ENCODE measurements at regions not wholly inside any gene's neighbourhood (a gene's known extent, or its start where the extent isn't known, plus 50 kb on each side); places are given as distances from the start of the nearest gene placed in this dataset.
"Not testable (repeated sequence)": the region's sequence is repeated elsewhere in the genome, so short reads cannot be mapped to it uniquely, and the experiment has no call there.

GRCh38 chr20:28602403-28603217, 2654.9 kb upstream of the DEFB115 start:
- peak in 1 of 2 donors; percentile 55 for TF ChIP-seq POLR2AphosphoS5 (IDR thresholded peaks at IDR 0.05; ENCODE audit: insufficient read depth in 1 of 2, low read depth in 1 of 2)
- Histone ChIP-seq H3K27ac (peak overlapping the region; percentile 62), H3K4me3 (peak overlapping the region; percentile 39 to 69)
- H3K4me1 ChIP-seq; H3K36me3 ChIP-seq; H3K9me3 ChIP-seq; intact Hi-C loops (cut with DNase I); H3K27me3 ChIP-seq; DNase-seq (ENCODE audit: extremely low spot score in 2 of 2): not testable (repeated sequence)

- H3K27me3 ChIP-seq; H3K9me3 ChIP-seq; intact Hi-C loops (cut with DNase I); H3K36me3 ChIP-seq; H3K4me1 ChIP-seq; DNase-seq (ENCODE audit: extremely low spot score in 2 of 2): not testable (repeated sequence)
- H3K27ac ChIP-seq, result peak overlapping the region; percentile 36
- H3K4me3 ChIP-seq, result peak overlapping the region; percentile 39 to 69
Measured at GRCh38 chr20:28603218-28603577, 2654.3 kb upstream of the DEFB115 start.

- Histone ChIP-seq H3K4me3 (no peak overlapping the region), H3K36me3 (no peaks in the 10 kb centered on the region), H3K27me3 (no peaks in the 10 kb centered on the region), H3K27ac (no peak overlapping the region), H3K9me3 (peaks cover 3% of the 10 kb centered on the region), H3K4me1 (no peaks in the 10 kb centered on the region)
- TF ChIP-seq POLR2A (IDR thresholded peaks at IDR 0.05) (no peak), POLR2AphosphoS5 (IDR thresholded peaks at IDR 0.05; ENCODE audit: insufficient read depth in 1 of 2, low read depth in 1 of 2) (no peak), CTCF (IDR thresholded peaks at IDR 0.05) (no peak)
- DNase-seq (ENCODE audit: extremely low spot score in 2 of 2), result no peak
- intact Hi-C loops (cut with DNase I), result no loop called here
Measured at GRCh38 chr20:28616354-28616753, 2641.1 kb upstream of the DEFB115 start.

GRCh38 chr20:28619956-28620651, 2637.4 kb upstream of the DEFB115 start:
- H3K4me1 ChIP-seq; H3K4me3 ChIP-seq; H3K27ac ChIP-seq; DNase-seq (ENCODE audit: extremely low spot score in 2 of 2); intact Hi-C loops (cut with DNase I); H3K9me3 ChIP-seq; H3K27me3 ChIP-seq; H3K36me3 ChIP-seq: not testable (repeated sequence)

- intact Hi-C loops (cut with DNase I); H3K4me3 ChIP-seq; H3K27me3 ChIP-seq; DNase-seq (ENCODE audit: extremely low spot score in 2 of 2); H3K36me3 ChIP-seq; H3K4me1 ChIP-seq; H3K27ac ChIP-seq; H3K9me3 ChIP-seq: not testable (repeated sequence)
Measured at GRCh38 chr20:28625112-28625511, 2632.4 kb upstream of the DEFB115 start.

- intact Hi-C loops (cut with DNase I); H3K27me3 ChIP-seq; DNase-seq (ENCODE audit: extremely low spot score in 2 of 2); H3K4me3 ChIP-seq; H3K4me1 ChIP-seq; H3K36me3 ChIP-seq; H3K27ac ChIP-seq; H3K9me3 ChIP-seq: not testable (repeated sequence)
Measured at GRCh38 chr20:28640831-28641230, 2616.6 kb upstream of the DEFB115 start.
